NCI-H2171 (cell line): ENCODE measurements at regions not wholly inside any gene's neighbourhood (a gene's known extent, or its start where the extent isn't known, plus 50 kb on each side); places are given as distances from the start of the nearest gene placed in this dataset.
"Not testable (repeated sequence)": the region's sequence is repeated elsewhere in the genome, so short reads cannot be mapped to it uniquely, and the experiment has no call there.

ENCODE experiments used
- DNase-seq: peaks from one replicate; lab custom pipeline; 2025; lab: John Stamatoyannopoulos, UW

DNA sequence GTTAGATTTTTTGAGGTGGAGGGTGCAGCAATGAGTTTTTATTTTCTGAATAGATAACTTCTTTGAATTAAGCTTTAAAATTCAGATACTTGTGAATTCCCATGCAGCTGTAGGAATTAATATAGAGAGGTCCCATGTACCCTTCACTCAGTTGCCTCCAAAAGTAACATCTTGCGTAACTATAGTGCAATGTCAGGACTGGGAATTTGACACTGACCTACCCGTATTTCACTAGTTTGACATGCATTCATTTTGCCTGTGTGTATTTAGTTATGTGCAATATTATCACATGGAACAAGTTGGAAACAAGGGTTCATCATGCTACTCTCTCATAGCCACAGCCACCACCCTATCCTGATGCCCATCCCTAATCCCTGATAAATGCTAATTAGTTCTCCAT lies 147.1 kb upstream of the IGFBP3 start:
- no peak for DNase-seq

DNA sequence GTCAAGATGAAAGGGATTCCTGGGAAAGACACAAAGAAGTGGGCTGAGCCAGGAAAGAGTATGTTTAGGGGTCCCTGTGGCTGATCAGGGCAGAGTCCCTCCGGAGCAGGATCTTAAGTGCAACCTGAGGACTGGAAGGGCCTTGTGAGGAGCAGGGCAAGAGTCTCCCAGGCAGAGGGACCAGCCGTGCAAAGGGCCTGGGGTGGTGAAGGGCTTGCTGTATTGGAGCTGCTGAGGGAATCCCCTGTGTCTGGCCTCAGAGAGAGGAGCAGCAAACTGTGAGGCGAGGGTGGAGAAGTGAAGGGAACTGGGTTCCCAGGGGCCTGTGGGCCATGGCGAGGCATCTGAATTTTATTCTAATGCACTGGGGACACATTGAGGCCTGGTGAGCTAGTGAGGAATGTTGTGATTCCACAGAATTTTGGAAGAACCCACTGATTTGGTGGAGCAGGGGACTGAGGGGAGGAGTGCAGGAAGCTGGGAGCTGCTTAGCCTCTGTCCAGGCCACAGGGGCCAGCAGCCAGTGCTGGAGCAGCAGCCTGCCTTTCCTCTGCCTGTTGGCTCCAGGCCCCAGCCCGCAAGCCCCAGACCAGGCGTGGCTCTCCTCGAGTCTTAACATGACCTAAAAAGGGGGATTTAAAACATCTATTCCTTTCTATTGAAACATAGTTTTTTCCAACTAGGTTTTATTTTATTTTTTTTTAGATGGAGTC lies 138.4 kb upstream of the IGFBP3 start:
- DNase-seq = no peak

DNA sequence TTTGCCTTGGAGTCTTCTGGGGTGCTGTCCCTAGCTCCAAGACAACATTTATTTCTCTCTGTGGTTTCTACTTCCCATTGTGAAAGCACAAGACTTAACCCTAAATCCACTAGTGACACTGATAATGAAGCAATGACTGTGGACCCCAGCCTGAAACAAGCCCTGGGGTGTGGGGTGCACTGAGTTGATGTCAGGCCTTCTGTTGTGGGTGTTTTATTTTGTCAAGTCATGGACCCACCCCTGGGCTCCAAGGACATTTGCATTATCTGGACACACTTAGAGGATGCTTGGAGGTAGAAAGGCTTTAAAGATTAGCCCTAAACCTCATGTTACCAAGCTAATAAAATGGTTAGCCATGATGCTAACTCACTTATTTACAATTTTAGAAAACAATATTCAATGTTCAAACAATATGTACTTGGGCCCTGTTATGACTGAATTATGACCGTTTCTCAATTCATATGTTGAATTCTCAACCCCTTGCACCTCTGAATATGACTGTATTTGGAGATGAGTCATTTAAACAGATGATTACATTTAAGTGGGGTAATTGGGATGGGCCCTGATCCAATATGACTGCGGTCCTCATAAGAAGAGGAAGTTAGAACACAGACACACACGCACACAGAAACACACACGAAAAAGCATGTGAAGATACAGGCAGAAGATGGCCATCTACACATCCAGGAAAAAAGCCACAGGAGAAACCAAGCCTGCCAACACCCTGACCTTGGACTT lies 137.2 kb upstream of the IGFBP3 start:
- no peak for DNase-seq

DNA sequence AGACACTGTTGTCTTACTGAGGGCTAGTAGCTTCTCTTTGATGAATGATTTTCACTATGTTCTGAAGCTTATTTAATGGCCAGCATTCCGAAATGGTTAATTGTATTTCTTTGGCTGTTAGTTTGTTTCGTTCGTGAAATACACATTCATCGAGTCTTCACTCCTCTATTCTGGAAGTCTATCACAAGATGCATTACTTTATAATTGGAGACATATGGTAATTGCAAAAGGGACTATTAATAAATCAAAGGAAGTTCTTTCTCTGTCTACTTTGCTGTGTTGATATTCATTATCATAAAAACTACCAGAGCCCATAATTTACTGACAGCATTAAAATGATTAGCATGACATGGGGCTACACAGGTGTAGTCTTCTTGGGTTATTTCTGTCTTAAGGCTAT lies 133.8 kb upstream of the IGFBP3 start:
- DNase-seq = no peak

DNA sequence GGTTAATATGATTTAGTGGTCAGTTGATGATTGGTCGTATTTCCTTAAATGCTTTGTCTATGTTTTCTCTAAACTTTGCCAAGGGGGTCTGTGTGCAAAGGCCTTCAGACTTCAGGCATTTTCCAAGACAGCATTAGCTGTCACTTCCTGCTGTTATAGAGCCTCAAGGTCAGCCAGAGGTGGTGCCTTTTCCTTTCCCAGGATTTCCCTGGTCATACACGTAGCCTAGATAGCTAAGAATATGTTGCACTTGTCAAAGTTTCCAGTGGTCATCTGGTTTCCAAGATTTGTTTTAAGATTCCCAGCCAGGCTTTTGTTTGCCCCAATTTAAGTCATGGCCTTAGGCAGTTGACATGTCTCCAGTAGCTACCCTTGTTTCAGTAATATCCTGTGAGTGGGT lies 133.2 kb upstream of the IGFBP3 start:
- DNase-seq = no peak

DNA sequence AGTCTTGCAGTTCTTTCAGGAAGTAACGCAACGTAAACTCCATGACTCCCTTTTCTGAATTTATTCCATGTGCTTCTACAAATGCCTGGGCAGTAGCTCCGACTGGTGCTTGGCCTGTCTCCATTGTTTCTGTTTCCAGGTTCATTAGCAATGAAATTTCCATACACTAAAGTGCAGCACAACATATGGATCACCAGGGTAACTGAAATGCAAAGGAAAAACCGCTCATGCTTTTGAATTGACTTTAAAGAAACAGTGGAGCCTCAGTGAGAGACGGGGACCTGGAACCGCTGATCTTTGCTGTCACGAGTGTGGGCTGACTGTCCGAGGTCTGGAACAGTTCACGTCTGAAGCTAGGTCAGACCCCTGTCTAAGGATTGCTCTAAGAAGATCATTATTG lies 126.5 kb upstream of the IGFBP3 start:
- DNase-seq = no peak

DNA sequence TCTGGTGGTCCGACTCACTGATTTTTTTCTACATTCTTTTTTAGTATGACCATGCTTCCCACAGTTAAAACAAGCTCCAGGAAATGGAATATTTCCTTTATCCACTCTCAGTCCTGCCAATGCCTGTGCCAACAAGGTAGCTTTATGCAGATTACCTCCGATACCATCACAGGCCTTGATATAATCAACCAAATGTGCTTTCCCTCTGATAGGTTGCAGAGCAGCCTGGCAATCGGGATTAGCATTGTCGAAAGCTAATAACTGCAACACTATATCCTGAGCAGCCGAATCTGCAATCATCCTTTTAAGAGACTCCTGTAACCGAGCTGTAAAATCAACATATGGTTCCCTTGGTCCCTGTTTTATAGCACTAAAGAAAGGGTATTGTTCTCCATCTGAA lies 122.3 kb upstream of the IGFBP3 start:
- not testable (repeated sequence) for DNase-seq

DNA sequence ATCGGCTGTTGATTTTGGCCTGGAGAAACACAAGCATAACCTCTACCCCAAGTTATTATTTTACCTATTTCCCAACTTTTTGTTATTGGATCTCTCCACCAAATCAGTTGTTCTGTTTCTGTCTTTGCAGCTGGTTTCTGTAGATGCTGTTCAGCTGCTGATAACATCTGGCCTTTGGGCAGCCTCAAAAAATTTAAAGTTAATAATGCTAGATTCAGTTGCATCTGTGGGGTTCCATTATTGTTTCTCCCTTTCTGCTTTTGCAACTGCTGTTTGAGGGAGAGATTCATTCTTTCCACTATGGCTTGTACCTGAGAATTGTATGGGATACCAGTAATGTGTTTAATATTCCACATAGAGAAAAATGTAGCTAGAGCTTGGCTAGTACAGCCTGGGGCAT lies 118.7 kb upstream of the IGFBP3 start:
- DNase-seq = not testable (repeated sequence)

DNA sequence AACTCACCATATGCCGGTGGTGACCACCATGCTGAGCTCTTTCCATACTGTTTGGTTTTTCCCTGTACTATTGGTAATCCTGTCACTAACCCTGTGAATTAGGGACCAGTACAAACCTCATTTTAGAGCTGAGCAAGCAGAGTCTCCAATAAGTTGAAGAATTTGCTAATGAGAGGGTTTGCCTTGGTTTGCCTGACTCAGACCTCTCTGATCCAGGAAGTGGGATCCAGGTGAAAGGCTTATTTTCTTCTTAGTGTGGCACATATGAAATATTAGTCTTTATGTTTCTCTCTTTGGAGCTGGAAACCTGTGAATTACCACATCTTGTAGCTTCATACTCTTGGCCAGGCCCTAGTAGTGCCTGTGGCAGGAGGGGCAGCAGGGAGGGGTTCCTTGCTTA lies 114.1 kb upstream of the IGFBP3 start:
- DNase-seq = no peak

DNA sequence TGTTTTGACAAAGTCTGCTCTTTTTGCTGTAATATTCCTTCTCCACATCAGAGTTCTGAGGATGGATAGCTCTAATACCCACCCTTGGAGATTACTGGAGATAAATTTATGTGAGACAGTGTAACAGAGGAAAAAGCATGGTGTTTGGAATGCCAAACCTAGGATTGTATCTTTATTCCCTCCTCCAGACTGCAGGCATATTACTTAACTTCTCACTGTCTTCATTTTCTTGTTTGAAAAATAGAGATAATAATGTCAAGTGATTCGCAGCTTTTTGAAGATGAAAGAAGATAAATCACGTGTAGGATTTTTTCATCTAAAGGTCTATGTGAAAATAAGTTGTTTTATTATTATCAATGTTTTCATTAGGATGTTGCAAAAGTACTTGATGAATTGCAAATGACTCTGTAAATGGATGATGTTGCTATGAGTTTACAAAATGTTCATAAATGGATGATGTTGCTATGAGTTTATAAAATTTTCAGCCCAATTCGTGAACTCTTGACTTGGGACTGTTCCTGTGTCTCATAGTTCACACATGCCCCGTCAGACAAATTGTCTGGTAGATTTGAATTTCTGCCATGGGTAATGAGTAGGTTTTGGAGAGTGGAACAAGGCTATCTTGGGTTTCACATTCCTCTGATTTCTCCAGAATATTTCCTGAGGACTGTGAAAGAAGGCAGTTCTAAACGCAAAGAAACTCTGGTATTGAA lies 113.1 kb upstream of the IGFBP3 start:
- no peak for DNase-seq

DNA sequence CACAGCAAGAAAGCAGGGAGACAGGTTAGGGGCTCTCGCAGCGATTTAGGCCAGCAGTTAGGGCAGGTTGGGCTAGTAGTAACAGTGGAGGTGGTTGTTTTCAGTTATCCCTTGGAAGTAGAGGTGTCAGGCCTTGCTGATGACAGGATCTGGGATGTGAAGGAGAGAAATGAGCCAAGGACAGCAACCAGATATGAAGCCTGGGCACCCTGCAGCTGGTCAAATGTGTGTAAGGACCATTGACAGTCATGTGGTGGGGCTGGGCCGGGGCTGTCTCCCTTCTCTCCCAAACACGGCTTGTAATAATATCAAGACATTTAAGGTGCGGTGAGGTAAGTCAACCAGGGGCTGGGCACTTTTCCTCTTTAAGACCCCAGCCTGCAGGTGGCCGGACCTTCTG lies 112.5 kb upstream of the IGFBP3 start:
- no peak for DNase-seq

DNA sequence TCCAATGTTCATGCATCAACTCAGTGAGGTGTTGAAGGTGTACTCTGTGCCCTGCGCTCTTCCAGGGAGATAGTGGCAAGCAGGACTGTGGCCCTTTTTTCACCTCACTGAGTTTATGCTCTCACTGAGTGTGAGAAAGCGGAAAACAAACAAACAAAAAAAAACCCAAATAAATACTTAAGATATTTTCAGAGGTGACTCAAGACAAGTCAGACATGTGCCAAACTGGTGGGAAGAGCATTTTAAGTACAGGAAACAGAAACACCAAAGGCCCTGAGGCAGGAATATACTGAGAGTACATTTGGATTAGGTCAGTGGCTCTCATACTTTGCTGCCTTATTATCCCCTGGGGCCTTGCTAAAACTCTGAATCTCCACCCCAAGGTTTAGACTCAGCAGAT lies 111.9 kb upstream of the IGFBP3 start:
- DNase-seq = no peak

DNA sequence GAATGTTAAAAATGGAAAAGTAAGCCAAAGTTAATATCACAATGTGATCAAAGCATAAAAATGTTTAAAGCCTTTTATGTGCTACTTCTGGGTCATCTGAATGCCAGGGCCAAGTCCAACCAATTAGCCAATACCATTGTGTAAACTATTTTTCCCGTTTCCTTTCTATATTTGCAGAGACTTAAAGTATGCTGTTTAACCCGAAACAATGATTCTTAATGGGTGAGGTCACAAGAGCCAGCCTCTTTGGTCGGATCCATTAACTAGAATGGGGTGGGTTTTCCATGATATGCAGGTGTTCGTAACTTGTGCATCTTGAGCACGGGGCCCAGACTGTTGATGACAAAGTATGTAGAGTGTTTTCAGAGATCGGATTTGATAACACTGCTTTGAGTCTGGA lies 111.3 kb upstream of the IGFBP3 start:
- DNase-seq = no peak

DNA sequence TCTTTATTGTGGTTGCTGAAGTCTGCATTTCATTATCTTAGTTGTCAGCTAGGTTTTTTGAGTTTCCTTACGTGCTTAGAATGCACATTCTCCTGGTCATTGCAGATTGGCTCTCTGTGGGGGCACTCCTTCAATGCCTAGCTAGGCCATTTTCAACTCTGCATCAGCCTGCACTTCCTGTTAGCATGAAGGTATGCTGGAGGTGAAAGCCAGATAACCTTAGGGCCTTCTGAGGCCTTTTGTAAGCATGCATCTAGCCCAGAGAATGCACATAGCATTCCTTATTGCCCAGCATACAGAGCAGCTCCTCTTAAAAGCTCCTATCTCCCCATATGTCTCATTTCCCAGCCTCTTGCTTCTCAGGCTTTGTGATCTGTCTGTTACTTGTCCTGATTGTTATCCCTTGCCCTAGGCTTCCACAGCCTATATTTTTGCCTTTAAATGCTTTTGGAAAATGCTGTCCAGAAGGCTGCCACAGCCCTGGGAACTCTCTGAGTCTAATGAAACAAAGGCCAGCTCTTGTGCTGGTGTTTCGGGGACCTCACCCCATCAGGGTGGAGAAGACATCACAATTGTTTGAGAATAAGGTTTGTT lies 108.1 kb upstream of the IGFBP3 start:
- DNase-seq = no peak

DNA sequence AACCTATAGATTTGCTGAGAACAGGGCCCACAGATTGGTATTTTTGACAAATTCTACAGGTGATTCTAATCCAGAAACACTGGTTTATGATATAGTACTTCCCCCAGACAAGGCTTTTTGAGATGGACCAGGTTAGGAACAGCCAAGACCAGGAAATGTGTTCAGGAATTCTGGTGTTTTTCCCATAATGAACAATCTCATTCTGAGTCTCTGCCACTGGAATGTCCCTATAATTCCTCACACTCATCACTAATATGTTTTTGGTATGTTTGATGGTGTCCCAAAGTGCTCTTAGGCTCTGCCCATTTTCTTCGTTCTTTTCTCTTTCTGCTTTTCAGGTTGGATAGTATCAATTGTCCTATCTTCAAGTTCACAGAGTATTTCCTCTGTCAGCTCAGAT lies 107.2 kb upstream of the IGFBP3 start:
- no peak for DNase-seq

DNA sequence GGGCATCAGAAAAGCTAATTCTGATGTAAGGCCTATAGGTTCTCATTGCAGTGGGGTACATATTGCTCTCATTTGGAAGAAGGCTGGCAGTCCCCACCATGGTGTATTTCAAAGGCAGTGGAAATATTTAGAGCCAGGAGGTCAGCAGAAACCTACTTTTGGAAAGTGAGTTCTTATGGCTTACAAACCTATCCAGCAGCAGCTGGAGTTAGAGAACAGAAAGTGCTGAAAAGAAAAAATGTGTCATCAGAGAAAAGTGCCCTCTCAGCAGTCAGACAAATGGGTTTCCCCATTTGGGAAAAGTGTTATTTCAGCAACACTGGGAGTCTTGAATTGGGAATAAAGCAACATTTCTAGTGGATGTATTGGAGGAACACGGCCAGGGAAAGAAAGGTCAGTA lies 105.7 kb upstream of the IGFBP3 start:
- no peak for DNase-seq

DNA sequence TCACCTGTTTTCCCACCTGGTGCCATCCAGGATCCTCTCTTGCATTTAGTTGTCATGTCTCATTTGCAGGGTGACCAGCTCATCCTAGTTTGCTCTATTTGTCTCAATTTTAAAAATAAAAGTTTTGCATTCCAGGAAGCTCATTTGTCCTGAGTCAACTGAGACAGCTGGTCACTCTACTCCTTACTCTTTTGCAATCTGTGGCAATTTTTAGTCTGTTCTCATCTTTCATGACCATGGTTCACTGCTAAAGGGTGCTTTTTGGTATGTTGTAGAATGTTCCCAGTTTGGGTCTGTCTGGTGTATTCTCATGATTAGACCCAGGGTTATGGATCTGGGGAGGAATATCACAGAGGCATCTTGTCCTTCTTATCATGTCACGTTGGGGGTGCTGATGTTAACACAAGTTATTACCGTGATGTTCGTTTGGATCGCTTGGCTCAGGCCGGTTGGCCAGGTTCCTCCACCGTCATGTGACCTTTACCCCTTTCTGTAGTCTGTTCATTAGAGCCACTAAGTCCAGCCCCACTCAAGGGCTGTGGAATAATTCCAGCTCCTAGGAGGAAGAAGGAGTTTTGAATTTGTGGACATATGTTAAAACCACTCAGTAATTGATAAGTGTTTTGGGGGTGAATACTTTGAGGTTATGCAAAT lies 103.3 kb upstream of the IGFBP3 start:
- DNase-seq = no peak

DNA sequence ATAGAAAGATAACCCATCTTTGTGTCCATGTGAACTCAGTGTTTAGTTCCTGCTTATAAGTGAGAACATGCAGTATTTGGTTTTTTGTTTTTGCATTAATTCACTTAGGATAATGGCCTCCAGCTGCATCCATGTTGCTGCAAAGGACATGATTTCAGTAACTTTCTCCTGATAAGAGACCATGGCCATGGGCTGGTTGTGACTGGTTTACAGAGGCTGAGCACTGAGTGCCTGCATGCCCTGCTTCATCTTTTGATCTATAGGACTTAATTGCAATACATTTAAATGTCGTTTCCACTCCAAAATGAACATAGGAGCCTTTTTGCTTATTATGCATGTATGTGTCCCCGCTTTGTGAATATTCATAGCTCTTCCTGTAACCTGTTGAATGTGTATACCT lies 101.3 kb upstream of the IGFBP3 start:
- no peak for DNase-seq

DNA sequence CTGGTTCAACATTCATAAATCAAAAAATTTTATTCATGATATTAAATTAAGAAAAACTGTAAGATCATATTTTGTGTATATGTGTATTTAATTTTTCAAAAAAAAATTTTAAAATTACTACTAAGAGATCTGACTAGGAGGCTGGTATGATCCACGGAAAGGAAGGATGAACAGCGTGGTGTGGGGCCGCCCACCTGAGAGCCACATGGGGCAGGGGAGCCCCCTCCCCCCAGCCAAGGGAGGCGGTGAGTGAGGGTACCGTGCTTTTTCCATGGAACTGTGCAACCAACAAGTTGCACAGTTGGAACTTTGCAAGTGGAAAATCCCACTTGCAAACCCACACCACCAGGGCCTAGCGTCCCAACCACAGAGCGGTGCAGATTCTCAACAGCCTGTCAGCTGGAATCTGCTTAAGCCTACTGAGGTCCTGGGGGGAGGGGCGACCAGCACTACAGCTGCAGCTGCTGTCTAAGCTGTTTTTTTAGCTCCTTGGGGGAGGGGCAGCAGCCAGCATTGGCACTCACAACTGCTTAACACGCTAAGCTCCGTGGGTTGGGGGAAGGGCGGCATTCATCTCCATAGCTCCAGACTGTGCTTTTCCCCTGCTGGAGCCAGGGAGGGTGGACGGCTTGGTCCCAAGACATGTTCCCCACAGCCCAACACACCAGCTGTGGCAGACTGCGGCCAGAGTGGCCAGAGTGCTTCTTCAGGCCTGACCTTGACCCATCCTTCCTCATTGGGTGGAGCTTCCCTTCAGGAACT lies 94.2 kb upstream of the IGFBP3 start:
- DNase-seq = no peak

DNA sequence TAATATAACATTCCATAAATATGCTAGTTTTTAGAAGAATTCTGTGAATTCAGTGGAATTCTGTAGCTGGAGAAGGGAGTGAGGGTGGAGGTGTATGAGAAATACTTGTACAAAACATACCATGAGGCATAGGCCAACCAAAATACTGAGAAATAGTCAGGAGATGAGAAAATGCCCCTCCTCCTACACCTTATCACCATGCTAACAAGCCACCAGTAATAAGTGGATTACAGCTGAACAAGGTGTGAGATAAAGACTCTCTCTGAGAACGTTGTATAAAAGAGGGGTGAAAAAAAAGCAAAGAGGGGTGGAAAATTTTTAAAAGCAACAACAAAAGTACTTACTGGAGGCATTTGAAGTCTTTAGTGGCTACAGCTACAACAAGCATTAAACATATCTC lies 90.4 kb upstream of the IGFBP3 start:
- DNase-seq = no peak

DNA sequence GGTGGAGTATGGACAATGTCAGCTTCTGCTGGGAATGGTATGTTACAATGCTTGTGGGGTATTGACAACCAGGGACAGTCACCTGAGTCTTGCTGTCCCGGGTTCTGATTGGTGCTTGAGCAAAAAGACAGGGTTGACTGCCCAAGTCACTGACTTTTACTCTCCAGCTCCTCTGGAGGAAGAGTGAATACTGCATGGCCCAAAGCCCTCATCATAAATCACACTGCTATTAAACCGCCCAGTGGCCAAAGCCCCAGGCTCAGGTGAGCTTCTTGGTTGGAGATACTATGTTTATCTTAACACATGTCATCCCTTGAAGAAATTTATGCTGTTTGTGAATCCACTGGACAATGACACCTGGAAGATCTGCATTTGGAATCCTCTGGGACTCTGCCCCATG lies 90.0 kb upstream of the IGFBP3 start:
- no peak for DNase-seq

DNA sequence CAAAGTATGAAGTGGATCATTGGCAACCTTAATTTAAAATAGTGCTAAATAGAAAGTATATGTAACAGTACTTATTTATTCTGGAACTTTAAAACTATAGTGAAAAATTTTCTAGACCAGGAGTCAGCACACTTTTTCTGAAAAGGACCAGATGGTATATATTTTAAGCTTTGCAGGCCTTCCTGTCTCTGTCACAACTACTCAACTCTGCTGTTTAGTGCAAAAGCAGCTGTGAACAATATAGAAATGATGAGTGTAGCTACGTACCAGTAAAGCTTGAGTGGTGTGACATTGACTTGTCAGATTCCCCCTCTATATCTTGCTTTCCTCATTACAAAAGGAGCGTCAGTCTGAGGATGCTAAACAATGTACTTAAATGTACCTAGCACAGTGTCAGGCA lies 88.1 kb upstream of the IGFBP3 start:
- no peak for DNase-seq
